RWPE2 (cell line): ENCODE measurements at regions not wholly inside any gene's neighbourhood (a gene's known extent, or its start where the extent isn't known, plus 50 kb on each side); places are given as distances from the start of the nearest gene placed in this dataset.

Experiments
- ATAC-seq: fragments of 200-7000 bp; cut with Tn5 transposase; 3 replicates; pipeline ENCODE4 v1.9.1; 2021; ENCODE audit warnings: low read depth
- DNase-seq: peaks from one replicate; pipeline ENCODE4 v3.0.0-alpha.2; 2020; ENCODE audit warnings: low spot score
- H3K27ac ChIP-seq: fragments of 450-650 bp; 2 replicates; pipeline ENCODE4 v1.5.1; 2017; ENCODE audit warnings: mild to moderate bottlenecking; ENCODE audit not compliant: poor library complexity, severe bottlenecking
- H3K27me3 ChIP-seq: fragments of 250-450 bp; sonication (Bioruptor Pico); 2 replicates; pipeline ENCODE4 v1.5.1; 2021; ENCODE audit warnings: mild to moderate bottlenecking, moderate library complexity; ENCODE audit not compliant: insufficient read depth, poor library complexity, severe bottlenecking
- H3K36me3 ChIP-seq: fragments of 250-450 bp; sonication (Bioruptor Pico); 2 replicates; pipeline ENCODE4 v1.5.1; 2020; ENCODE audit warnings: low read depth, mild to moderate bottlenecking, moderate library complexity
- H3K4me1 ChIP-seq: fragments of 250-450 bp; sonication (Bioruptor Pico); 2 replicates; pipeline ENCODE4 v1.5.1; 2021; ENCODE audit warnings: mild to moderate bottlenecking, moderate library complexity; ENCODE audit not compliant: insufficient read depth, poor library complexity, severe bottlenecking
- H3K4me3 ChIP-seq: fragments of 250-450 bp; sonication (Bioruptor Pico); 2 replicates; pipeline ENCODE4 v1.5.1; 2021; ENCODE audit warnings: mild to moderate bottlenecking, moderate library complexity; ENCODE audit not compliant: severe bottlenecking
- H3K9me3 ChIP-seq: fragments of 250-450 bp; sonication (Bioruptor Pico); 2 replicates; pipeline ENCODE4 v1.5.1; 2021; ENCODE audit warnings: mild to moderate bottlenecking, moderate library complexity; ENCODE audit not compliant: severe bottlenecking
- CTCF ChIP-seq: fragments of 450-650 bp; IDR thresholded peaks from one replicate; pipeline ENCODE4 v1.5.1; 2017; ENCODE audit warnings: mild to moderate bottlenecking, moderate library complexity; ENCODE audit not compliant: poor library complexity, severe bottlenecking

GRCh38 chr14:53766601-53767000 is 190.0 kb downstream of the BMP4 start:
- no peaks in the 10 kb centered on the region for H3K27me3 ChIP-seq
- no peaks in the 10 kb centered on the region for H3K36me3 ChIP-seq
- ATAC-seq, result no peak
- no peak for TF ChIP-seq CTCF
- no peaks in the 10 kb centered on the region for H3K4me1 ChIP-seq
- H3K27ac ChIP-seq, result no peak overlapping the region
- H3K4me3 ChIP-seq, result no peak overlapping the region
- DNase-seq, result no peak
- no peaks in the 10 kb centered on the region for H3K9me3 ChIP-seq

DNA sequence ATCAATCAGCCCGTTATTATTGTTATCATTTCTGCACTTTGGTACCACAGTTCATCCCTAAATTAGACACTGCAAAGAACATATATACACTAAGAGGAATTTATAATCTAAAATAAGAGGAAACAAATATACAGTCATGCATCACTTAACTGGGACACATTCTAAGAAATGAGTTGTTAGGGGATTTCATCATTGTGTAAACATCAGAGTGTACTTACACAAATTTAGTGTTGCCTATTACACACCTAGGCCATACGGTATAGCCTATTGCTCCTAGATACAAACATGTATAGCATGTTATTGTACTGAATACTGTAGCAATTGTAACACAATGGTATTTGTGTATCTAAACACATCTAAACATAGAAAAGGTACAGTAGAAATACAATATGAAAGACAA is 190.5 kb downstream of the BMP4 start:
- no peaks in the 10 kb centered on the region for H3K9me3 ChIP-seq
- H3K4me3 ChIP-seq, result no peak overlapping the region
- H3K4me1 ChIP-seq, result no peaks in the 10 kb centered on the region
- TF ChIP-seq CTCF, result no peak
- H3K27ac ChIP-seq, result no peak overlapping the region
- DNase-seq (no peak), ATAC-seq (no peak)
- no peaks in the 10 kb centered on the region for H3K36me3 ChIP-seq
- H3K27me3 ChIP-seq, result no peaks in the 10 kb centered on the region

GRCh38 chr14:53764846-53765245 is 191.8 kb downstream of the BMP4 start:
- no peak for TF ChIP-seq CTCF
- H3K9me3 ChIP-seq, result no peaks in the 10 kb centered on the region

GRCh38 chr14:53758141-53758540 is 198.5 kb downstream of the BMP4 start:
- H3K36me3 ChIP-seq, result no peaks in the 10 kb centered on the region
- no peak overlapping the region for H3K27ac ChIP-seq
- no peak overlapping the region for H3K4me3 ChIP-seq
- no peaks in the 10 kb centered on the region for H3K4me1 ChIP-seq
- H3K9me3 ChIP-seq, result no peaks in the 10 kb centered on the region
- DNase-seq (no peak), ATAC-seq (no peak)
- TF ChIP-seq CTCF, result no peak
- H3K27me3 ChIP-seq, result no peaks in the 10 kb centered on the region

More at GRCh38 chr14:53764846-53765245, 191.8 kb downstream of the BMP4 start:
- DNase-seq (no peak), ATAC-seq (no peak)
- no peaks in the 10 kb centered on the region for H3K27me3 ChIP-seq
- no peaks in the 10 kb centered on the region for H3K36me3 ChIP-seq
- no peak overlapping the region for H3K27ac ChIP-seq
- H3K4me1 ChIP-seq, result no peaks in the 10 kb centered on the region
- no peak overlapping the region for H3K4me3 ChIP-seq

- no peak for ATAC-seq
Measured at GRCh38 chr14:53757732-53758131, 198.9 kb downstream of the BMP4 start.

More at GRCh38 chr14:53757732-53758131, 198.9 kb downstream of the BMP4 start:
- Histone ChIP-seq H3K27me3 (no peaks in the 10 kb centered on the region), H3K4me1 (no peaks in the 10 kb centered on the region), H3K4me3 (no peak overlapping the region), H3K36me3 (no peaks in the 10 kb centered on the region), H3K27ac (no peak overlapping the region), H3K9me3 (no peaks in the 10 kb centered on the region)
- no peak for TF ChIP-seq CTCF
- DNase-seq, result no peak
